ENCODE measurements at regions not wholly inside any gene's neighbourhood (a gene's known extent, or its start where the extent isn't known, plus 50 kb on each side); places are given as distances from the start of the nearest gene placed in this dataset.
"Not testable (repeated sequence)": the region's sequence is repeated elsewhere in the genome, so short reads cannot be mapped to it uniquely, and the experiment has no call there.

- Histone ChIP-seq H3K27me3 (no peaks in the 10 kb centered on the region), H3K4me1 (no peaks in the 10 kb centered on the region), H3K36me3 (no peaks in the 10 kb centered on the region), H3K4me3 (no peak overlapping the region), H3K9me3 (replicated peaks) (no peaks in the 10 kb centered on the region), H3K27ac (no peak overlapping the region)
- DNase-seq: no peak
Observed at GRCh38 chr21:27365394-27365793, 398.5 kb upstream of the ADAMTS5 start.

- no peak overlapping the region for H3K4me3 ChIP-seq
- H3K36me3 ChIP-seq: no peaks in the 10 kb centered on the region
- no peaks in the 10 kb centered on the region for H3K4me1 ChIP-seq
- no peak overlapping the region for H3K27ac ChIP-seq
- DNase-seq: no peak
- H3K27me3 ChIP-seq: no peaks in the 10 kb centered on the region
- H3K9me3 ChIP-seq (replicated peaks): no peaks in the 10 kb centered on the region
Observed at GRCh38 chr21:27363719-27364477, 397.0 kb upstream of the ADAMTS5 start.

GRCh38 chr21:27362249-27362648, 395.4 kb upstream of the ADAMTS5 start:
- no peak overlapping the region for H3K27ac ChIP-seq
- no peak overlapping the region for H3K4me3 ChIP-seq
- no peak for DNase-seq
- no peaks in the 10 kb centered on the region for H3K4me1 ChIP-seq
- no peaks in the 10 kb centered on the region for H3K27me3 ChIP-seq
- H3K36me3 ChIP-seq: no peaks in the 10 kb centered on the region
- H3K9me3 ChIP-seq (replicated peaks): no peaks in the 10 kb centered on the region

GRCh38 chr21:27359141-27359540, 392.3 kb upstream of the ADAMTS5 start:
- H3K36me3 ChIP-seq: no peaks in the 10 kb centered on the region
- no peaks in the 10 kb centered on the region for H3K27me3 ChIP-seq
- DNase-seq: no peak
- H3K27ac ChIP-seq: no peak overlapping the region
- H3K9me3 ChIP-seq (replicated peaks): no peaks in the 10 kb centered on the region
- no peak overlapping the region for H3K4me3 ChIP-seq
- no peaks in the 10 kb centered on the region for H3K4me1 ChIP-seq

GRCh38 chr21:27352885-27353284, 386.0 kb upstream of the ADAMTS5 start:
- Histone ChIP-seq H3K27ac (no peak overlapping the region), H3K27me3 (no peaks in the 10 kb centered on the region), H3K4me3 (no peak overlapping the region)

GRCh38 chr21:27346041-27346448, 379.2 kb upstream of the ADAMTS5 start:
- Histone ChIP-seq H3K9me3 (replicated peaks) (no peaks in the 10 kb centered on the region), H3K4me1 (no peaks in the 10 kb centered on the region), H3K36me3 (no peaks in the 10 kb centered on the region), H3K27me3 (no peaks in the 10 kb centered on the region), H3K4me3 (no peak overlapping the region), H3K27ac (0 out of 2 replicates have a peak overlapping the region, but pooled peaks have one; percentile 4)
- no peak for DNase-seq

More at GRCh38 chr21:27352885-27353284, 386.0 kb upstream of the ADAMTS5 start:
- H3K9me3 ChIP-seq (replicated peaks): no peaks in the 10 kb centered on the region
- no peaks in the 10 kb centered on the region for H3K4me1 ChIP-seq
- H3K36me3 ChIP-seq: no peaks in the 10 kb centered on the region
- no peak for DNase-seq

GRCh38 chr21:27339902-27340301, 373.0 kb upstream of the ADAMTS5 start:
- Histone ChIP-seq H3K4me1 (no peaks in the 10 kb centered on the region), H3K27me3 (no peaks in the 10 kb centered on the region), H3K36me3 (no peaks in the 10 kb centered on the region), H3K4me3 (no peak overlapping the region), H3K27ac (no peak overlapping the region), H3K9me3 (replicated peaks) (no peaks in the 10 kb centered on the region)
- no peak for DNase-seq

- not testable (repeated sequence) for DNase-seq; H3K9me3 ChIP-seq (replicated peaks); H3K4me3 ChIP-seq; H3K27me3 ChIP-seq; H3K4me1 ChIP-seq; H3K27ac ChIP-seq; H3K36me3 ChIP-seq
Observed at GRCh38 chr21:27338007-27338406, 371.1 kb upstream of the ADAMTS5 start.

- H3K4me1 ChIP-seq: peaks cover 3% of the 10 kb centered on the region; the same call in 1 of the 2 replicates
- no peak overlapping the region for H3K4me3 ChIP-seq
Observed at GRCh38 chr21:27333096-27333495, 366.2 kb upstream of the ADAMTS5 start.

GRCh38 chr21:27329255-27329851, 362.5 kb upstream of the ADAMTS5 start:
- H3K27me3 ChIP-seq: no peaks in the 10 kb centered on the region
- no peak overlapping the region for H3K27ac ChIP-seq
- no peaks in the 10 kb centered on the region for H3K36me3 ChIP-seq
- H3K4me3 ChIP-seq: no peak overlapping the region
- H3K9me3 ChIP-seq (replicated peaks): 0 out of 2 replicates have a peak, but pooled peaks cover 7% of the 10 kb centered on the region
- DNase-seq: peak in 1 of 2 experiments; percentile 15
- peaks cover 3% of the 10 kb centered on the region; the same call in 1 of the 2 replicates for H3K4me1 ChIP-seq

More at GRCh38 chr21:27333096-27333495, 366.2 kb upstream of the ADAMTS5 start:
- DNase-seq: no peak
- 0 out of 2 replicates have a peak, but pooled peaks cover 10% of the 10 kb centered on the region for H3K9me3 ChIP-seq (replicated peaks)
- no peak overlapping the region for H3K27ac ChIP-seq
- H3K27me3 ChIP-seq: no peaks in the 10 kb centered on the region
- H3K36me3 ChIP-seq: no peaks in the 10 kb centered on the region

- Histone ChIP-seq H3K9me3 (replicated peaks) (no peaks in the 10 kb centered on the region), H3K4me3 (no peak overlapping the region), H3K36me3 (no peaks in the 10 kb centered on the region), H3K27me3 (no peaks in the 10 kb centered on the region), H3K4me1 (peaks cover 3% of the 10 kb centered on the region; the same call in 1 of the 2 replicates), H3K27ac (no peak overlapping the region)
- DNase-seq: no peak
Observed at GRCh38 chr21:27326301-27326700, 359.4 kb upstream of the ADAMTS5 start.

GRCh38 chr21:27323331-27323730, 356.4 kb upstream of the ADAMTS5 start:
- H3K27ac ChIP-seq: no peak overlapping the region
- H3K27me3 ChIP-seq: no peaks in the 10 kb centered on the region
- no peaks in the 10 kb centered on the region for H3K36me3 ChIP-seq
- no peaks in the 10 kb centered on the region for H3K4me1 ChIP-seq
- H3K4me3 ChIP-seq: no peak overlapping the region
- H3K9me3 ChIP-seq (replicated peaks): no peaks in the 10 kb centered on the region
- no peak for DNase-seq

GRCh38 chr21:27321791-27322190, 354.9 kb upstream of the ADAMTS5 start:
- no peak overlapping the region for H3K4me3 ChIP-seq
- no peak for DNase-seq
- no peaks in the 10 kb centered on the region for H3K36me3 ChIP-seq
- H3K27ac ChIP-seq: no peak overlapping the region
- H3K4me1 ChIP-seq: no peaks in the 10 kb centered on the region
- no peaks in the 10 kb centered on the region for H3K27me3 ChIP-seq
- H3K9me3 ChIP-seq (replicated peaks): no peaks in the 10 kb centered on the region; the same call in 1 of the 2 replicates

GRCh38 chr21:27320868-27321267, 354.0 kb upstream of the ADAMTS5 start:
- DNase-seq: no peak
- Histone ChIP-seq H3K9me3 (replicated peaks) (no peaks in the 10 kb centered on the region; the same call in 1 of the 2 replicates), H3K36me3 (no peaks in the 10 kb centered on the region), H3K4me1 (no peaks in the 10 kb centered on the region), H3K27me3 (no peaks in the 10 kb centered on the region), H3K27ac (no peak overlapping the region), H3K4me3 (no peak overlapping the region)

GRCh38 chr21:27317601-27318000, 350.7 kb upstream of the ADAMTS5 start:
- not testable (repeated sequence) for H3K27ac ChIP-seq; H3K4me3 ChIP-seq; H3K4me1 ChIP-seq; H3K9me3 ChIP-seq (replicated peaks); H3K36me3 ChIP-seq; H3K27me3 ChIP-seq; DNase-seq
